ENCODE measurements at regions not wholly inside any gene's neighbourhood (a gene's known extent, or its start where the extent isn't known, plus 50 kb on each side); places are given as distances from the start of the nearest gene placed in this dataset.

- no TSS peak for BruUV-seq (replicated peaks)
Measured at GRCh38 chr2:192574552-192574951, 379.8 kb upstream of the TMEFF2 start.

More at GRCh38 chr2:192574552-192574951, 379.8 kb upstream of the TMEFF2 start:
- Histone ChIP-seq H3K4me1 (ENCODE audit: control insufficient read depth, extremely low read depth, insufficient read depth, low read length) (no peaks in the 10 kb centered on the region), H3K9me1 (replicated peaks; ENCODE audit: control insufficient read depth, extremely low read depth, insufficient read depth, low read length) (no peaks in the 10 kb centered on the region), H3K4me3 (replicated peaks in 1 of 3; ENCODE audit: insufficient read depth in 1 of 3, low read depth in 1 of 3, low read length in 3 of 3) (no peak overlapping the region), H3K9ac (replicated peaks; ENCODE audit: extremely low read depth, insufficient read depth, low read length) (no peak overlapping the region), H4K20me1 (replicated peaks; ENCODE audit: control insufficient read depth, extremely low read depth, insufficient read depth, low read length) (no peaks in the 10 kb centered on the region), H2AFZ (ENCODE audit: low read depth, low read length) (no peak overlapping the region), H3K4me2 (ENCODE audit: insufficient read depth, low read length) (no peak overlapping the region), H3K36me3 (ENCODE audit: control insufficient read depth in 2 of 2, extremely low read depth in 1 of 2, insufficient read depth in 2 of 2, low read length in 2 of 2) (no peaks in the 10 kb centered on the region), H3K9me3 (replicated peaks; ENCODE audit: control insufficient read depth, insufficient read depth, low read length) (no peaks in the 10 kb centered on the region), H3K27me3 (ENCODE audit: control insufficient read depth in 2 of 2, insufficient read depth in 2 of 2, low read length in 2 of 2) (no peaks in the 10 kb centered on the region), H3K79me2 (ENCODE audit: control insufficient read depth, insufficient read depth, low read length) (no peaks in the 10 kb centered on the region), H3K27ac (ENCODE audit: insufficient read depth, low read depth, low read length) (no peak overlapping the region)
- dilution Hi-C loops (cut with MboI; ENCODE audit: extremely low pct_ligation_motif_present, low sequenced_read_pairs) (no loop called here), intact Hi-C loops (cut with micrococcal nuclease) (no loop called here)
- CTCF ChIA-PET: no interaction called here
- POLR2A ChIA-PET: no interaction called here
- DNase-seq (ENCODE audit: low read depth, low spot score): no peak
- FAIRE-seq: no peak
- no peak for TF ChIP-seq FOS (IDR thresholded peaks at IDR 0.05; ENCODE audit: borderline replicate concordance, insufficient read depth, low read length)
- no peak for TF ChIP-seq POLR2A (IDR thresholded peaks at IDR 0.05; ENCODE audit: low read depth, low read length)
- no peak for TF ChIP-seq GATA2 (IDR thresholded peaks at IDR 0.05; ENCODE audit: insufficient read depth, insufficient read length, low read depth, low read length)
- TF ChIP-seq JUN (IDR thresholded peaks at IDR 0.05; ENCODE audit: borderline replicate concordance, insufficient read depth, insufficient read length, low read depth): no peak
- no peak for TF ChIP-seq MAX (IDR thresholded peaks at IDR 0.05; ENCODE audit: insufficient read depth, insufficient read length)
- no peak for TF ChIP-seq EZH2 (IDR thresholded peaks at IDR 0.05; ENCODE audit: borderline replicate concordance, low read depth, low read length, severe bottlenecking)
- TF ChIP-seq MYC (IDR thresholded peaks at IDR 0.05; ENCODE audit: low read depth, low read length): no peak
- no peak for TF ChIP-seq POLR2AphosphoS5 (IDR thresholded peaks at IDR 0.05; ENCODE audit: insufficient read depth, low read depth, low read length)
- no peak for TF ChIP-seq CTCF (IDR thresholded peaks at IDR 0.05; ENCODE audit: extremely low read depth in 1 of 2, insufficient read depth in 1 of 2, low read depth in 1 of 2, low read length in 2 of 2)

Data from endothelial cell of umbilical vein (primary cell).